NCI-H1694 (cell line): ENCODE measurements at regions not wholly inside any gene's neighbourhood (a gene's known extent, or its start where the extent isn't known, plus 50 kb on each side); places are given as distances from the start of the nearest gene placed in this dataset.

Experiments
- DNase-seq: peaks from one replicate; lab custom pipeline; 2025; lab: John Stamatoyannopoulos, UW

GRCh38 chr18:69109686-69110085 is 291.0 kb upstream of the DOK6 start:
- no peak for DNase-seq

DNA sequence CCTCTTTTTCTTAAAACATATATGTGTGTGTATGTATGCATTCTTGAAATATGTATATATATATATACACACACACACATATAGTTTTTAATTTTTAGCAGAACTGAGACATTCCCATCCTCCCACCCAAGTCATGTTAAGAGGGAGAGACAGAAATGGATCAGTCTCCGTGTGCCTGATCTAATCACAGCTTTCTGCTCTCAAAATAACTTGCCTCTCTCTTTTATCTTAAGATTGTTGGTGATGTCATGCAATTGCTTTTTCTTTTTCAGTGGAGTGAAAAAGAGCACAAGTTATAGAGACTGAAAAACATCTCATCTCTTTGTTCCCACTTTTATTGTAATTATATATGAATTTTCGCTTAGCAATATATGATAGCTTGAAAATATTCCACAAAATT is 279.9 kb upstream of the DOK6 start:
- no peak for DNase-seq

GRCh38 chr18:69123421-69123820 is 277.3 kb upstream of the DOK6 start:
- no peak for DNase-seq

GRCh38 chr18:69127873-69128500 is 272.7 kb upstream of the DOK6 start:
- no peak for DNase-seq

DNA sequence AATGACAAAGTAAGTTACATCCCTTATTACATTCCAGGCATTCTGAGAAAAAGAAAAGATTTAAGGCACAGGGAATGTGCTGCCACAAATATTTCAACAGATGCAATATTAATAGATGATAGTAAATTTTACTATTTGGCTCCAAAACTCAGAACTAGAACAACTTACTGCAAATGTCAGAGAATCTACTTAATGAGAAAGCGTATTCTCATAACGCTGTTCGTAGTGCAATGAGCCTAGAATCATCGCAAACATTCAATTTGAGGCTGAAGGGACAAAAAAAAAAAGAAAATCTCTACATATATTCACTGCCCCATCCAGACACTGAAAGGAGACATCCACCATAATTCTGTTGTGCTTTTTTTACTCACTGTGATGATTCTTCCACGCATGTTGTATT is 272.1 kb upstream of the DOK6 start:
- no peak for DNase-seq

DNA sequence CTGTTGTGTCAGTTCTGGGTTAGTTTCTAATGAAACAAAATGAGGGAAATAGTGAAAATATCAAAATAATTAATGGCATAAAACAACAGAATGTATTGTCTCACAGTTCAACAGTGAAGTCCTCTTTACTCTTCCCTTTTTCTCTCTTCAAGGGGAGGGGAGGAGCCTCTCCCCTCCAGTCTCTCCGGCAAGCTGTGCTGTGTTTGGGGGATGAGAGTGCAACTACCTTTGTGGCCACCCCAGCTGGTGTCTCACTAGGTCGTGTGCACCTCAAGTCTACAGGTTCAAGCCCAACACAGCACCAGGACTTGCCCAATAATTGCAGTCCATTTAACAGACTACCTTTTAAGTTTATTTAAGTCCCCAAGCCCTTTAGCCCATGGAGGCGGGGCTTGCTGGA is 271.7 kb upstream of the DOK6 start:
- DNase-seq, result no peak

DNA sequence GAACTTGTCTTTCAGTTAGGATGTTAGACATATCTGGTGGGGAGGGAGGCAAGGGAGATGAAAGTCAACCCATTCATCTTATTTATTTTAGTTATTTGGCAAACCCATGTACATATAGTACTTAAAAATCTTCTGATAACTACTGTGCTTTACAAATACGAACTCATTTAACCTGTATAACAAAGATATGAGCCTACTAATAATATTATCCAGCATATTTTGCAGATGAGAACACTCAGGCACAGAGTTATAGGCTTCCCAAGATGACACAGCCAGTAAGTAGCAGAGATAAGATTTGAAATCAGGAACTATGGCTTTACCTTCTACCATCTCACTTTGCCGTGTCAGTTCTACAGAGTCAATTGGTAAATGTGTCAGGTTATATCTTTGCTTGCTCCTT is 262.6 kb upstream of the DOK6 start:
- no peak for DNase-seq

DNA sequence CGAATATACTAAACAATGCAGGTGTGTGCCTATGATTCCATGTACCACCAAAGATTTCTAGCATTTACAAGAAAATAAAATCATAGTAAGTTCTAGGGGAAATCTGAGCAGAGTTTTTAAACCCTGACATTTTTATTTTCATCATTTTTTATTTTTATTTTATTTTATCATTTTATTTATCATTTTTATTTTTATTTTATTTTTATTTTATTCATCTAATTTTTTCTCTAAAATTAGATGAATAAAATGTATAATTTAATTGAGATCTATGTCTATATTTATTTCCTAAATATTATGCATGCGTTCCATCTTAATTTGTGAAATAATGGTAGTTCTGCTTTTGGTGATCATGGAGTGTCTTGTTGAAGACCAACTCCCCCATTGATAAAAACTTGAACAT is 257.6 kb upstream of the DOK6 start:
- DNase-seq, result no peak

GRCh38 chr18:69152436-69152835 is 248.3 kb upstream of the DOK6 start:
- no peak for DNase-seq

DNA sequence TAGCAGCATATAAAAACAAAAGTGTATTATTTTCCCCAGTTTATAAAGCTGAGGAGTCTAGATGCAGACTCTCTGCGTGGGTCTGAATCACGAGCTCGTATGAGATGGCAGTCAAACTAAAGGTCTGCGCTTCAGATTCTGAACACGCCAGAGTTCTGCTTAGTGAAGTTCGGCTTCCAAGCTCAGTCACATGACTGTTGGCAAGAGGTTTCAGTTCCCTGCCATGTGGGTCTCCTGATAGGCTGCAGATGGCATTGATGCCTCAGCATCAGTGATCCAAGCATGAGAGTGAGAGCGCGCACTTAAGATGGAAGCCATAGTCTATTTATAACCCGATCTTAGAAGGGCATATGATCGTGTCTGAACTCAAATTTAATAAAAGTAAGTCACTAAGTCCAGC is 242.8 kb upstream of the DOK6 start:
- no peak for DNase-seq

DNA sequence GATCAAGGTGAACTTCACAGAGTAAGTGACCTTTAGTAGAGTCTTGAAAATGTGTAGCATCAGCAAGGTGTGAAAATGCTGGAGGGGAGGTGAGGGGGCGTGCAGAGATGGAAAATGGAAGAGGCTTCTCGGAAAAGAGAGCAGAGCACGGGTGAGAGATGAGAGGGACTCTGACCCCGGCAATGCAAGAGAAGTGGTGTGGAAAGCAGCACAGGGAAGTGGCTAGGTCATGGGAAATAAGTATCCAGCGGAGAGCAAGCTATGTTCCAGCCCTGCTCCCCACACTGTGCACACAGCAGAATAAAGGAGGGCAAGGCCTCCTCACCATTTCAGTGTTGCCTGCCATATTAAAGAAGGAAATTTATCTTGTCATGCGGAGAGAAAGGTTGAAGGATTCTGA is 241.7 kb upstream of the DOK6 start:
- no peak for DNase-seq

GRCh38 chr18:69161383-69162028 is 239.2 kb upstream of the DOK6 start:
- DNase-seq, result no peak

DNA sequence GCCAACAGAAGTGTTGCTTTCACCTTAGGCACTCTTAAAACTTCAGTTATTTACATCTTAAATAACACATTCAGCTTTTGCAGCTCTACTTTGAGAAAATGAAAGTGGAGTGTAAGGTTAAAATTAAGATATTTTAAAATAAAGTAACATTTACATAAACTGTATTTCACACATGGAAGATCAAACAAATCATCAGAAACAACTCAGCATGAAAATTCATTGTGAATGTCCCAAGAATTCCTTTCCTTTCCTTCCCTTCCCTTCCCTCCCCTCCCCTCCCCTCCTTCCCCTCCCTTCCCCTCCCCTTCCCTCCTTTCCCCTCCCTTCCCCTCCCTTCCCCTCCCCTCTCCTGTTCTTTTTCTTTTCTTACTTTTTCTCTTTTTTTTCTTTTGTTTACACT is 238.0 kb upstream of the DOK6 start:
- DNase-seq, result no peak

DNA sequence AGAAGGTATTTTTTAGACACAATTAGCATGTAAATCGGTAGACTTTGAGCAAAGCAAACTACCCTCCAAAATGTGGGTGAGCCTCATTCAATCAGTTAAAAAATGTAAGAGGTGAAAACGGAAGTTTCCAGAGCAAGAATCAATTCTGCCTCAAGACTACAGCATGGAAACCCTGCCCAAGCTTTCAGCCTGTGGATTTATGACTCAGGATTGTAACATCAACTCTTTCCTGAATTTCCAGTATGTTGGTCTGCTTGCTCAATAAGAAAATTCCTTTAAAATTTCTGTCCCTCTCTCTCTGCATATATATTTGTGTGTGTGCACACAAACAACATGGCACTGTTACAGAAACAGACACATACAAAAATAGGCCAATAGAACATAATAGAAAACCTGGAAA is 228.6 kb upstream of the DOK6 start:
- DNase-seq, result no peak

GRCh38 chr18:69175681-69176080 is 225.0 kb upstream of the DOK6 start:
- DNase-seq, result no peak

DNA sequence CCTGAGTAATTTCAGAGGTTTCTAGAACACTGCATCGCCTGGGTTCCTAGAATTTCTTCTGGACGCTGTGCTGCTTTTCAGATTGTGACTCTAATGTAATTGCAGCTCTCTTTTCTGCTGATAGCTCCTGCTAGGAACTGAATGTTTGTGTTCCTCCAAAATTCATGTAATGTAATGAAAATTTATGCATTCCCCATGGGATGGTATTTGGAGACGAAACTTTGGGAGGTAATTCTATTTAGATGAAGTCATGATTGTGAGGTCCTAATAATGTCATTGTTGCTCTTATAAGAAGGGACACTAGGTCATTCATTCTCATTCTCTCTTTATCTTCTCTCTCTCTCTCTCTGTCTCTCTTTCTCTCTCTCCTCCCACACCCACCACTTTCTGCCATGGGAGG is 223.9 kb upstream of the DOK6 start:
- no peak for DNase-seq

DNA sequence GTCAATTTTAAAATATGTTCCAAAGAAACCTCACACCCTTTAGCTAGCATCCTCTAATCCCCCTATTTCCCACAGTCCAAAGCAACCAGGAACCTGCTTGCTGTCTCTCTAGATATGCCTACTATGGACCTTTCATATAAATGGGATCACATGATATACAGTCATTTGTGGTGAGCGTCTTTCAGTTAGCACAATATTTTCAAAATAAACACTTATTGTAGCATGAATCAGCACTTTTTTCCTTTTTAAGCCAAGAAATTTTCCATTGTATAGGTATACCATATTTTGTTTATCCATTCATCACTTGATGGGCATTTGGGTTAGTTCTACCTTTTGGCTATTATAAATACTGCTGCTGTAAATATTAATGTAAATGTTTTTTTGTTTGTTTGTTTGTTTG is 223.0 kb upstream of the DOK6 start:
- no peak for DNase-seq

DNA sequence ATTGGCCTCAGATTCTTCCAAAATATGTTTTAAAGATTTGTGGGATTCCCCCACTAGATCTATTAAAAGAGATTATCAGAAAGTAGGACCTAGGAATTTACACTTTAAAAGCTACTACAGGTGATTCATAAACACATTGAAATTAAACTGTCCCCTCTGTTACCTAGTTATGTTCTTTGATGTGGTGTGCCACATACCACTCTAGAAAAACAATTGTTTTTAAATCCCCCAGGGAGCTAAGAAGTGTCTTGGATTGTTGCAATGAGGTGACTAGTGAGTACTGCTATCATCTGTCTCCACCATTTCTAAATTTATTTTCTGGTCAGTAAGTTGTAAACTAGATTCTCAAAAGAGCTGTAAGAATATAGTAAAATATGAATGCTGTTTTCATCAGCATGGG is 214.5 kb upstream of the DOK6 start:
- DNase-seq, result no peak

DNA sequence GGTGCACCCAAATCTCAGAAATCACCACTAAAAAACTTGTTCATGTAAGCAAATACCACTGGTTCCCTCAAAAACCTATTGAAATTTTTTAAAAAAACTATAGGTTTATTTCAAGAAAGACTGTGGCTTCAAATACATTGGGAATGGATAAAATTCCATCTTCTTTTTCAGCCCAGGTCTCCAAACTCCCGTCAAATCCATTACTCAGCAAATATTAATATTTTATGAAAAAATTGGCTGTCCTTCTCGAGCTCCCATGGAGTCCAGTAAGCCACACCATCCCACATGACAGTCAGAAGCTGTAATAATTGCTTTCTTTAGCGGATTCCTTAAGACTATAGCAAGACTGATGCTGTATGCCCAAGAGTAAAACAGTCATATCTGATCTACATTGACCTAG is 204.4 kb upstream of the DOK6 start:
- DNase-seq, result no peak

DNA sequence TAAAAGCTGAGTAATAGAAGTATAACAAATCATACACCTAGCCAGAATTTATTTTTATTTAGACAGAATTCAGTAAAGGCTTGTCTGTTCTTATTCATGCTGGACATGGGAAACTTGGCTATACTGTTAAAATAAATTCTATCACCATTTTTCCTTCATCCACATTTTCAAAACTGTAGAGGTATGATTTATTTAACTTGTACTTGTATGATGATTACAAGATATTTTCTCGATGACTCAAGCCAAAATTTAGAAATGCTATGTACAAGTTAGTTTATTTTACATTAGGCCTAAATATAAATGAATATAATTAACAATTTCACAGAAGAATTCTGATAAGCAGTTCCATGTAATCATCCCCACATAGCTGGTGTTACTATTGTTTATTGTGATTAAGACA is 194.8 kb upstream of the DOK6 start:
- no peak for DNase-seq

DNA sequence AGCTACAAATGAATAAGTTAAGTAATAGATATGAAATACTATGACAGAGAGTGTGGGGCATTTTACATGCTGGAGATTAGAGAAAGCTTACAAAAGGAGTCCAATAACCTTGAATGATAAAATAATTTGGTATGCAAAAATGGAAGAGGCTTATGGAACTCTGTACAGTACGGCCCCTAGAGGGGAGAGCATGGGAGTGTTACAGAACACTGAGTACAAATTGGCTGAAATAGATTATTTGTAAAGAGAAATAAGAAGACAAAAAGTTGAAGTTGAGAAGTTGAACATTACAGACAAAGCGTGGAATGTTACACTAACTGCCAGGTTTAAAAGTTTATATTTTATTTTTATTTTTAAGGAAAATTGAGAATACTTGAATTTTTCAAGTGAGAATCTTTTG is 192.1 kb upstream of the DOK6 start:
- DNase-seq, result no peak

GRCh38 chr18:69209761-69210160 is 190.9 kb upstream of the DOK6 start:
- no peak for DNase-seq

- no peak for DNase-seq
Observed at GRCh38 chr18:69213842-69214241, 186.8 kb upstream of the DOK6 start.

DNA sequence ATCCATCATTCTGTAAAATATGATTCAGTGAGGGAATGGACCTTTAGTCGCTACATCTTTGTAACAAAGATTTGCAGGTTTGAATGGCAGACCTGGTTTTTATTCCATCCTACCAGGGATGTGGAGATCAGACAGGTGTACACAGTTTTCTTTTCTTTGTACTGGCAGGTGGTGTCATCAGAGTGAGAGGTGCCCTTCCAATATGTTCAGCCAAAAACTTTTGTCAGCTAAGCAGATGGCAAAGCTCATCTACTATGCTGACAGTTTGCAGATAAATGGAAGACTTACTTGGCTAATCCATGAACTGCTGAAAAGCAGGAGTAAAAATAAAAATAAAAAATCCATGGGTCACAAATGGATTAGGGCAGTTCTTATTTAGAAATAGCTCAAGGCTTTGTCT is 185.5 kb upstream of the DOK6 start:
- DNase-seq, result no peak
